ENCODE measurements at regions not wholly inside any gene's neighbourhood (a gene's known extent, or its start where the extent isn't known, plus 50 kb on each side); places are given as distances from the start of the nearest gene placed in this dataset.

- TF ChIP-seq POLR2A (IDR thresholded peaks at IDR 0.05; ENCODE audit: low read depth, low read length): no peak
- TF ChIP-seq POLR2AphosphoS5 (IDR thresholded peaks at IDR 0.05; ENCODE audit: low read depth, low read length): no peak
- no peak for TF ChIP-seq TAF1 (IDR thresholded peaks at IDR 0.05; ENCODE audit: borderline replicate concordance, low read depth, low read length)
Observed at GRCh38 chrX:10926404-10926803, 184.7 kb upstream of the HCCS start.
